GM19023 (cell line): ENCODE measurements at regions not wholly inside any gene's neighbourhood (a gene's known extent, or its start where the extent isn't known, plus 50 kb on each side); places are given as distances from the start of the nearest gene placed in this dataset.
"Not testable (repeated sequence)": the region's sequence is repeated elsewhere in the genome, so short reads cannot be mapped to it uniquely, and the experiment has no call there.

Experiments used
- ATAC-seq: cut with Tn5 transposase; IDR thresholded peaks from one replicate; pipeline ENCODE4 v1.9.1; 2021; ENCODE audit warnings: mild to moderate bottlenecking, moderate library complexity; ENCODE audit not compliant: unreplicated experiment

- no peak for ATAC-seq
Observed at GRCh38 chr6:85764844-85765243, 122.2 kb upstream of the SYNCRIP start.

- ATAC-seq = no peak
Observed at GRCh38 chr6:85756982-85757381, 114.3 kb upstream of the SYNCRIP start.

- ATAC-seq = no peak
Observed at GRCh38 chr6:85754894-85755293, 112.2 kb upstream of the SYNCRIP start.

GRCh38 chr6:85752602-85753001 is 109.9 kb upstream of the SYNCRIP start:
- ATAC-seq = no peak

DNA sequence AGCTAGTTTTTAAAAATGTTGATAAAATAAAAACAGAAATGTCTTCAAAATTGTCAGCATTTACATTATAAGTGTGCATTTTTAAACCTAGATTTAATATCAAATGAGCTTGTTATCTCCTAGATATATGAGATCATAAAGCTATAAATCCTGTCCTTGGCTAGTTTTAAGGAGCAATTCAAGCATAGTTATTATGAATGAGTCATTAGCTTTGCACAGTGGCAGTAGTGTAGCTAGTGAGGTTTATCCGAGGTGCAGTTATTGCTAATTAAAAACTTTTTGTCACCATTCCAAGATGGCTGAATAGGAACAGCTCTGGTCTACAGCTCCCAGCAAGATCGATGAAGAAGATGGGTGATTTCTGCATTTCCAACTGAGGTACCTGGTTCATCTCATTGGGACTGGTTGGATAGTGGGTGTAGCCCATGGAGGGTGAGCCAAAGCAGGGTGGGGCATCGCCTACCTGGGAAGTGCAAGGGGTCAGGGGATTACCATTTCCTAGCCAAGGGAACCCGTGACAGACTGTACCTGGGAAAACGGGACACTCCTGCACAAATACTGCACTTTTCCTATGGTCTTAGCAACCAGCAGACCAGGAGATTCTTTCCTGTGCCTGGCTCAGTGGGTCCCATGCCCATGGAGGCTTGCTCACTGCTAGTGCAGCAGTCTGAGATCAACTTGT is 108.8 kb upstream of the SYNCRIP start:
- no peak for ATAC-seq

GRCh38 chr6:85750146-85750545 is 107.5 kb upstream of the SYNCRIP start:
- not testable (repeated sequence) for ATAC-seq

GRCh38 chr6:85749236-85749635 is 106.5 kb upstream of the SYNCRIP start:
- no peak for ATAC-seq

- no peak for ATAC-seq
Observed at GRCh38 chr6:85747666-85748065, 105.0 kb upstream of the SYNCRIP start.

- no peak for ATAC-seq
Observed at GRCh38 chr6:85747093-85747492, 104.4 kb upstream of the SYNCRIP start.

- ATAC-seq = no peak
Observed at GRCh38 chr6:85744433-85744970, 101.8 kb upstream of the SYNCRIP start.

DNA sequence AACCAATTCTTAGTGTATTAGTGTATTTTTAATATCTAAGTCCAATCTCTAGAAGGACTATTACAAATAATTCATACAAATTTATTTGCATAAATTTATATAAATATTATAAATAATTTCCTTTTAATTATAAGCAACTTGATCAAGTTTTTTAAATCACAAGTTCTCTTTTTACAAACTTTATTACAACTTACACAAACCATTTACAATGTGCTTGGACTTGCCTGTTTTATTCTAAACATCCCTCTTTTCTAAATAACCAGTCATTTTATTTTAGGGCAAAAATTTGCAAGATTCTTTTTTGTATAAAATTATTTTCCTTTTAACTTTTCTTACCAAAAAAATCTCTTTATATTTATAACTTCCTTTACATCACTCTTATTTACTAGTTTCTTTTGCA is 83.5 kb upstream of the SYNCRIP start:
- no peak for ATAC-seq

DNA sequence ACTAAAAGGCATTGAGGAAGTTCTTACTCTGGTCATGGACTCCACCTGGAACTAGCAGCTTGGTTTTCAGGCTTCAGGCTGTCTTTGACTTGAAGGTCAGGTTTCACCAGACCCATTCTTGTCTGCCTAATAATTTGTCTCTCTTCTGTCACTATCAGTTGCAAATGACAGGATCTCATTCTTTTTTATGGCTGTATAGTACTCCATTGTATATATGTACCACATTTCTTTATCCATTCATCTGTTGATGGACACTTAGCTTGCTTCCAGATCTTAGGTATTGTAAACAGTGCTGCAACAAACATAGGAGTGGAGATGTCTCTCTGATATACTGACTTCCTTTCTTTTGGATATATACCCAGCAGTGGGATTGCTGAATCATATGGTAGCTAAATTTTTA is 73.1 kb upstream of the SYNCRIP start:
- no peak for ATAC-seq

DNA sequence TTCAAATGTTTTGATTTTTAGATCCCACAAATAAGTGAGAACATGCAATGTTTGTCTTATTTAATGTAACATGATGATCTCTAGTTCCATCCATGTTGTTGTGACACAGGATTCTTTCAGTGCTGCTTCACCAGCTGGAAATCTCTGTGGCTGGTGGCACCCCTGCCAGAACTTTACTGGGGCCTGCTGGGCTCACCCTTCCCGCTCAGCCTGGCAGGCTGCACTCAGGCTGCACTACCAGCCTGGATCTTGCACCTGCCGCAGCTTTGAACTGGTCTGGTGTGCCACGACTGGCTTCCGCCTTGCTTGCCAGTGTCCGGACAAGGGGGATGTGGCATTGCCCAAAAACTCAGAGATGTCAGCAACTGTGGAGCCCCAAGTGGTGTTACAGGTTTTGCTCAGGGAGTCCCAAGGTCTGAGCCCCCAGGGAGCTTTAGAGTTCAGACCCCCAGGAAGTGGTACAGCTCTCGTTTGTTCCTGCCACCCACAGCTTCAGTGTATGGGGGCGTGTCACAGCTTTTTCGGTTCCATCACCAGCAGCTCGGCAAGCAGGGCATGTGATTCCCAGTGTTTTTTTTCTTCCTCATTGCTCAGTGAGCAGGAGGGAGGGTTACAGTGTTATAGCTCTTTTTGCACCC is 72.3 kb upstream of the SYNCRIP start:
- ATAC-seq = no peak

- no peak for ATAC-seq
Observed at GRCh38 chr6:85712346-85712745, 69.7 kb upstream of the SYNCRIP start.

DNA sequence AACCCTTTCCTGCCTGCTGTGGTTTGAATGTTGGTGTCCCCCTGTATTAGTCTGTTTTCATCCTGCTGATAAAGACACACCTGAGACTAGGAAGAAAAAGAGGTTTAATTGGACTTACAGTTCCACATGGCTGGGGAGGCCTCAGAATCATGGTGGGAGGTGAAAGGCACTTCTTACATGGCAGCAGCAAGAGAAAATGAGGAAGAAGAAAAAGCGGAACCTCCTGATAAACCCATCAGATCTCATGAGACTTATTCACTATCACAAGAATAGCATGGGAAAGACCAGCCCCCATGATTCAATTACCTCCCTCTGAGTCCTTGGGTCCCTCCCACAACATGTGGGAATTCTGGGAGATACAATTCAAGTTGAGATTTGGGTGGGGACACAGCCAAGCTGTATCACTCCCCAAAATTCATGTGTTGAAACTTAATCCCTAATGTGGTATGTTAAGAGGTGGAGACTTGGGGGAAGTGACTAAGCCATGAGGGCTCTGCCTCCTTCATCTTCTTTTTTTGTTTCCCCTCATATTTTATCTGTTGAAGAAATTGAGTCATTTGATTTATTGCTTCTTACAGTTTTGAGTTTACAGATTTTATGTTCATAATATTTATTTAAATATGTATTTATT is 64.9 kb upstream of the SYNCRIP start:
- not testable (repeated sequence) for ATAC-seq

DNA sequence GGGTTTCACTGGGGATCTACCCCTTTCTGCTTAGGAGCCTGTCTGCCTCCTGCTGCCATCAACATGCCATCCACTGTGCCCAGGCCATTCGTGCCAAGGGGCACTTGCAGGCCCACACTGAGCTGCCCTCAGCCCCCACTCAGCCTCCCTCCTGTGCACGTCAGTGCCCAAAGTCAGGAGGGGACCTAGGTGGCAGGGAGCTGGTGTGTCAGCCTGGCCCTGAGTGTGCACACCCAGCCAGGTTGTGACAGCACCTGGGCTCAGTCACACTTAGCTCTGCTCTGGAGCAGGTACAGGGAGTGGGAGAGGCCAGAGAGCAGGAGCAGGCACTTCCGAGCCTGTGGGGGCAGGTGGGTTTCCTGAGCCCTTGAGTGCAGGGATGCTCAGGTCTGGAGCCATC is 63.6 kb upstream of the SYNCRIP start:
- no peak for ATAC-seq

GRCh38 chr6:85705220-85705619 is 62.5 kb upstream of the SYNCRIP start:
- ATAC-seq = no peak

- no peak for ATAC-seq
Observed at GRCh38 chr6:85703406-85703805, 60.7 kb upstream of the SYNCRIP start.
